AG04450 (cell line): ENCODE measurements at regions not wholly inside any gene's neighbourhood (a gene's known extent, or its start where the extent isn't known, plus 50 kb on each side); places are given as distances from the start of the nearest gene placed in this dataset.
A peak's percentile ranks its signal among the peaks of the same experiment; 100 is the strongest.

Source experiments
- CTCF ChIA-PET: fragments of 300-600, 350-600 bp; formaldehyde crosslinking; extraction: SDS; loops from one replicate; lab custom pipeline; 2022; ENCODE audit warnings: antibody characterized with exemption, inconsistent platforms; lab: Charles Lee
- POLR2A ChIA-PET: fragments of 350-600 bp; formaldehyde crosslinking; extraction: SDS; loops from one replicate; lab custom pipeline; 2021; ENCODE audit warnings: antibody characterized with exemption, inconsistent platforms; lab: Yijun Ruan, JAX
- DNase-seq: peaks from one replicate; pipeline ENCODE4 v3.0.0-alpha.2; 2011; ENCODE audit warnings: low read depth, low spot score
- H3K27ac ChIP-seq: one replicate; pipeline ENCODE4 v1.5.1; 2012; ENCODE audit warnings: low read depth, low read length, control low read depth
- H3K27me3 ChIP-seq: one replicate; pipeline ENCODE4 v1.6.0; 2012; ENCODE audit warnings: low read length; ENCODE audit not compliant: control insufficient read depth, insufficient read depth
- H3K4me3 ChIP-seq: 2 replicates; pipeline ENCODE4 v1.5.1; 2011; ENCODE audit warnings: mild to moderate bottlenecking, low read depth, low read length, control low read depth
- H3K9me3 ChIP-seq: 2 replicates; pipeline ENCODE4 v1.5.1; 2012; ENCODE audit warnings: low read length; ENCODE audit not compliant: control insufficient read depth, insufficient read depth
- CTCF ChIP-seq: IDR thresholded peaks from 2 replicates; pipeline ENCODE4 v1.5.1; 2011; ENCODE audit warnings: low read depth, low read length, control low read depth, inconsistent platforms

GRCh38 chr4:52374877-52375276, 284.2 kb downstream of the USP46 start:
- ChIA-PET CTCF (interaction anchor here (1.2 to 4.6 kb wide), 6 partner anchors 11 to 640 kb away, joined by 3 to 122 read pairs (median 5); no protein-coding TSS in a partner anchor), POLR2A (no interaction called here)
- Histone ChIP-seq H3K27me3 (peaks cover 10% of the 10 kb centered on the region), H3K27ac (no peak overlapping the region), H3K9me3 (no peaks in the 10 kb centered on the region), H3K4me3 (no peak overlapping the region)
- no peak for DNase-seq
- no peak for TF ChIP-seq CTCF

GRCh38 chr4:52376132-52376704, 282.9 kb downstream of the USP46 start:
- ChIA-PET POLR2A (interaction anchor here (0.7 kb wide), 1 partner anchor 639 kb away, joined by 3 read pairs; no protein-coding TSS in a partner anchor), CTCF (interaction anchor here (0.6 to 4.6 kb wide), 24 partner anchors 9 to 1857 kb away, joined by 3 to 122 read pairs (median 4); no protein-coding TSS in a partner anchor)
- DNase-seq, result peak; percentile 7
- no peak overlapping the region for H3K4me3 ChIP-seq
- no peak overlapping the region for H3K27ac ChIP-seq
- H3K9me3 ChIP-seq, result no peaks in the 10 kb centered on the region
- peak; percentile 52 for TF ChIP-seq CTCF
- peaks cover 10% of the 10 kb centered on the region for H3K27me3 ChIP-seq

GRCh38 chr4:52377563-52377962, 281.5 kb downstream of the USP46 start:
- H3K27ac ChIP-seq, result no peak overlapping the region
- TF ChIP-seq CTCF, result no peak
- no peaks in the 10 kb centered on the region for H3K9me3 ChIP-seq
- CTCF ChIA-PET, result interaction anchor here (4.6 kb wide), 1 partner anchor 606 kb away, joined by 122 read pairs; no protein-coding TSS in a partner anchor
- POLR2A ChIA-PET, result no interaction called here
- no peak for DNase-seq
- no peak overlapping the region for H3K4me3 ChIP-seq
- peaks cover 10% of the 10 kb centered on the region for H3K27me3 ChIP-seq

GRCh38 chr4:52407545-52407944, 251.6 kb downstream of the USP46 start:
- Histone ChIP-seq H3K9me3 (peaks cover 4% of the 10 kb centered on the region; the same call in 1 of the 2 replicates), H3K27me3 (no peaks in the 10 kb centered on the region), H3K27ac (no peak overlapping the region), H3K4me3 (no peak overlapping the region)
- no peak for DNase-seq
- POLR2A ChIA-PET, result no interaction called here
- TF ChIP-seq CTCF, result no peak
- CTCF ChIA-PET, result no interaction called here

- no peak for DNase-seq
- Histone ChIP-seq H3K27ac (no peak overlapping the region), H3K9me3 (peaks cover 4% of the 10 kb centered on the region; the same call in 1 of the 2 replicates), H3K4me3 (no peak overlapping the region), H3K27me3 (no peaks in the 10 kb centered on the region)
- POLR2A ChIA-PET, result no interaction called here
- no peak for TF ChIP-seq CTCF
- CTCF ChIA-PET, result no interaction called here
Observed at GRCh38 chr4:52408032-52408431, 251.1 kb downstream of the USP46 start.
